Mucosa of rectum (tissue), 2 donors: ENCODE measurements at regions not wholly inside any gene's neighbourhood (a gene's known extent, or its start where the extent isn't known, plus 50 kb on each side); places are given as distances from the start of the nearest gene placed in this dataset.
"Not testable (repeated sequence)": the region's sequence is repeated elsewhere in the genome, so short reads cannot be mapped to it uniquely, and the experiment has no call there.

Experiments used
- H3K27ac ChIP-seq, 2 donors: one replicate each; pipeline ENCODE4 v1.7.0; 2013; ENCODE audit warnings: inconsistent platforms in 2 of 2, low read depth in 2 of 2, low read length in 2 of 2
- H3K27me3 ChIP-seq, 2 donors: one replicate each; pipeline ENCODE4 v1.7.0; 2013; ENCODE audit warnings: low read length in 2 of 2; ENCODE audit not compliant: control insufficient read depth in 2 of 2, insufficient read depth in 2 of 2
- H3K36me3 ChIP-seq, 2 donors: one replicate each; pipeline ENCODE4 v1.7.0; 2013; ENCODE audit warnings: low read length in 2 of 2; ENCODE audit not compliant: control insufficient read depth in 2 of 2, insufficient read depth in 2 of 2
- H3K4me1 ChIP-seq, 2 donors: one replicate each; pipeline ENCODE4 v1.7.0; 2013; ENCODE audit warnings: low read length in 2 of 2, mild to moderate bottlenecking in 1 of 2; ENCODE audit not compliant: control insufficient read depth in 2 of 2, insufficient read depth in 2 of 2
- H3K4me3 ChIP-seq, 2 donors: one replicate each; pipeline ENCODE4 v1.7.0; 2013; ENCODE audit warnings: low read length in 2 of 2
- H3K9ac ChIP-seq, 2 donors: one replicate each; pipeline ENCODE4 v1.7.0; 2013; ENCODE audit warnings: low read length in 2 of 2, low read depth in 1 of 2, mild to moderate bottlenecking in 1 of 2
- H3K9me3 ChIP-seq, 2 donors: one replicate each; pipeline ENCODE4 v1.7.0; 2013; ENCODE audit warnings: low read length in 2 of 2; ENCODE audit not compliant: control insufficient read depth in 2 of 2
- donor health status: healthy.
- donor health status: Normal muscosa, but diverticular disease.

DNA sequence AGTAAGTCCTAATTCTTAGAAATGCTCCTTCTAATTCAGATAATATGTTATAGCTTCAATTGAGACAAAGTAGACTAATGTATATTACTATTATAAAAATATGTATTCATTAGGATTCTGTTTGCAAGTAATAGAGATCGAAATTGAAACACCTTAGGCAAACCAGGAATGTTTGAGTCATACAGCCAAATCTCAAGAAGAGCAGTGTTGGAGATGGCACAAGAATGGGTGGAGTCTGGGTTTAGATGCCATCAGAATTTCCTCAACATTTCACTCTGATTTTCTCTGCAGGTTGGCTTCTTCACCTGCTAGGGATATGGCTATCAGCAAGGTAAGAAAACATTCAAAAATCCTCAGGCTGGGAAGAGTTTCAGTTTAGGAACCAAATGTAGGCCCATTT, 405.4 kb downstream of the CCDC85A start:
- Histone ChIP-seq H3K36me3 (no peaks in the 10 kb centered on the region), H3K4me3 (no peak overlapping the region), H3K27ac (no peak overlapping the region), H3K9me3 (no peaks in the 10 kb centered on the region), H3K27me3 (no peaks in the 10 kb centered on the region), H3K4me1 (no peaks in the 10 kb centered on the region), H3K9ac (no peak overlapping the region)

DNA sequence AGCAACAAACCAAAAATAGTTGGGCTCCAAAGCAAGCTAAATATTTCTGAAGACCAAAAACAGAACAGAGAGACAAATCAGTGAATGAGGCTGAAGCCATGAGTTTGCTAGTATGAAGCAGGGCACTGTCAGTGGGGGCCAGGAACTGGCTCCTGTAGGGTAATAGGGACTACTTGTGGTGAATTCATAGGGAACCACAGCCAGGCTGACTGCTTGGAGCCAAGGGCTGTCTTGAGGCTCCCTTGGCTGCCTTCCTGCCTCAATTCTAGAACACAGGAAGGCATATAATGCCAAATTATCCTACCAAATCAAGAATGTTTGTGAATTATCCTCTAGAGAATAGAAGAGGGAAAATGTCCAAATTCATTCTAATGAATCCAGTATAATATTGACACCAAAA, 406.0 kb downstream of the CCDC85A start:
- Histone ChIP-seq H3K4me1 (no peaks in the 10 kb centered on the region), H3K27ac (no peak overlapping the region), H3K9me3 (no peaks in the 10 kb centered on the region), H3K9ac (no peak overlapping the region), H3K36me3 (no peaks in the 10 kb centered on the region), H3K27me3 (no peaks in the 10 kb centered on the region), H3K4me3 (no peak overlapping the region)

DNA sequence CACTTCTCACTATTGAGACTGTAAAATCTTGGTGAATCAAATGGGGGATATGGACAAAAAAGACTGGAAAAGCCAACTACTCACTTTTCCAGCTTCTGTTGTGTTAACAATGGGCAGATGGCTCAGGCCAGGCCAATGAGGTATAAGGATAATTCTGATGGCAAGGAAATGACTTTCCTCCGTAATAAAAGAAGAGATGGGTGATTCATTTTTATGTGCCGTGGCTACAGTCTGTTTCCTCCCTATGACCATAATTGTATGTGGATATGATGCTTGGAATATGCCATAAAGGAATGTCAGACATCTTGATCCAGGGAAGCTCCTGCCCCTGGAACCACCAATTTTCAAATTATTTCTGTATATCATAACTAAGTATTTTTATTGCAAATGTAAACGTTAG, 406.8 kb downstream of the CCDC85A start:
- no peaks in the 10 kb centered on the region for H3K36me3 ChIP-seq
- no peaks in the 10 kb centered on the region for H3K4me1 ChIP-seq
- H3K9me3 ChIP-seq: no peaks in the 10 kb centered on the region
- no peak overlapping the region for H3K9ac ChIP-seq
- H3K27ac ChIP-seq: no peak overlapping the region
- H3K27me3 ChIP-seq: no peaks in the 10 kb centered on the region
- H3K4me3 ChIP-seq: no peak overlapping the region

DNA sequence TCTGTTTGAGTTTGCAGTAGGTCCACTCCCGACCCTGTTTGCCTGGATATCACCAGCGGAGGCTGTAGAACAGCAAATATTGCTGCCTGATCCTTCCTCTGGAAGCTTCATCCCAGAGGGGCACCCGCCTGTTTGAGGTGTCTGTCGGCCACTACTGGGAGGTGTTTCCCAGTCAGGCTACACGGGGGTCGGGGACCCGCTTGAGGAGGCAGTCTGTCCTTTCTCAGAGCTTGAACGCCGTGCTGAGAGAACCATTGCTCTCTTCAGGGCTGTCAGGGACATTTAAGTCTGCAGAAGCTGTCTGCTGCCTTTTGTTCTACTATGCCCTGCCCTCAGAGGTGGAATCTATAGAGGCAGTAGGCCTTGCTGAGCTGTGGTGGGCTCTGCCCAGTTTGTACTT, 422.3 kb downstream of the CCDC85A start:
- not testable (repeated sequence) for H3K27ac ChIP-seq, H3K36me3 ChIP-seq, H3K27me3 ChIP-seq, H3K4me1 ChIP-seq, H3K9ac ChIP-seq, H3K9me3 ChIP-seq, H3K4me3 ChIP-seq

DNA sequence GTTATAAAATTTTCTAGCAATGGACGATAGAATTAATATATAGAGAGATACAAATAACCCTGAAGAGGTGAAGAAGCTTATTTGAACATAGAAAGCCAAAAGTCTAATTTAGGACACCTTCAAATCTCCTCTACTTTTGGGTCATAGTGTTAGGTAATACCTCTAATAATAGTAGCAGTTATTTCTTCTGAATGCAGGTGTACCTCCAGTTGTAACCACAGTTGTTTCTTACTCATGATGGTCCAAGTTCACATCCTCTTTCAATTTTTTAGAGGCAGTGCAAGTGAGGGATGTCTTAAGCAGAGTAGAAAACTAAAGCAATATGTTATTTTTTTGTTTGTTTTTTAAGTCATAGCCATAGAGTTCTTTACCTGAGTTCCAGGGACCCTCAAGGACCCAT, 429.5 kb downstream of the CCDC85A start:
- Histone ChIP-seq H3K27me3 (no peaks in the 10 kb centered on the region), H3K9me3 (no peaks in the 10 kb centered on the region), H3K27ac (no peak overlapping the region), H3K9ac (no peak overlapping the region), H3K36me3 (no peaks in the 10 kb centered on the region), H3K4me1 (no peaks in the 10 kb centered on the region), H3K4me3 (no peak overlapping the region)

DNA sequence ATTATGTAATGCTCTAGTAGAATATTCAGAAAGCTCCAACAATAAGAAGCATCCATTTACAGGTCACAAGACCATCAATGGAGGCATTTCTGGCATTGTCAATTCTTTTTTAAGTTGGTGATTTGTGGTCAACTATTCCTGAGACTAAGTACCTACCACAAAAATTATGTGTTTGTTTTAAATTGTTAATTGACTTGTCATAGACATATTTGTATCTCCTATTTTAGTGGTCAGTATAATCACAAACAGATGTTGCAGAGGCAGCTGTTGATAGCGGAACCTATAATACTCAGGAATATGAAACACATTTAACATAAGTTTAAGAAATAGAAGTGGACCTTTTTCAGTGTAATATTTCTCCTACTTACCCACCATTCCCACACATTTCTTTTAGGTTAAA, 430.1 kb downstream of the CCDC85A start:
- no peaks in the 10 kb centered on the region for H3K36me3 ChIP-seq
- no peaks in the 10 kb centered on the region for H3K4me1 ChIP-seq
- H3K4me3 ChIP-seq: no peak overlapping the region
- no peak overlapping the region for H3K9ac ChIP-seq
- H3K27ac ChIP-seq: no peak overlapping the region
- no peaks in the 10 kb centered on the region for H3K27me3 ChIP-seq
- H3K9me3 ChIP-seq: no peaks in the 10 kb centered on the region

DNA sequence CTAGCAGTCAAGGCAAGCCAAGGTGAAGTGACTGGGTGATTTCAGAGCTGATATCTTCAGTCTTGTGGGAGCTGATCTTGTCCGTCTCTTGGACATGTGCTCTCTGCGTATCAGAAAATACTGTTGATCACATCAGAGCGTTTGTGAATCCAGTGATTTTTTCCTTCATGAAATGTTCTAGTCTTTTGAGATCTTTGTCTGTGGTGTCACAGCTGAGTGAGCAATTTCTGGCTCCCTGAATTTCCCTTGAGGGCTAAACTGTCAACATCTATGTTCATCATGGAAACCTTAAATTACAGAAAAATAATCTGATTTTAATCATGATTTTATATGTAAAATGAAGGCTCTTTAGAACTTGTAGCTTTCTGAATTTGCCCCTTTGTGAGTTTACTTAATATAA, 432.0 kb downstream of the CCDC85A start:
- H3K36me3 ChIP-seq: no peaks in the 10 kb centered on the region

DNA sequence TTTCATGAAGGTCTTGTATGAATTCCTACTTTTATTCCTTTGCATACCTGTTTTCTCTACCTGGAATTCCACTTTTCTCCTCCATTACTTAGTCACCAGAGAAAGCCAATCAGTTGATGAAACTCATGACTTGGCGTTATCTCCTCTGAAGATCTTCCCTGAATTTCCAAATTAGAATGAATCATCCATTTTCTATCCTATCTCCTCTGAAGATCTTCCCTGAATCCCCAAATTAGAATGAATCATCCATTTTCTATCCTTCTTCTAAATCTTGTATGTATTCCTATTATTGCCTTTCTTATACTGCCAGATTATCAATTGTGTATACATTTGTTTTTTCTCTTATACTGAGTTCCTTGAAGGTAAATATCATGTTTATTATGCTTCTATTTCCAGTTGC, 440.4 kb downstream of the CCDC85A start:
- no peaks in the 10 kb centered on the region for H3K36me3 ChIP-seq
- H3K9me3 ChIP-seq: no peaks in the 10 kb centered on the region
- H3K4me1 ChIP-seq: no peaks in the 10 kb centered on the region
- no peak overlapping the region for H3K27ac ChIP-seq
- H3K9ac ChIP-seq: no peak overlapping the region
- H3K4me3 ChIP-seq: no peak overlapping the region
- H3K27me3 ChIP-seq: no peaks in the 10 kb centered on the region

More for the DNA sequence above, 432.0 kb downstream of the CCDC85A start:
- Histone ChIP-seq H3K4me3 (no peak overlapping the region), H3K27me3 (no peaks in the 10 kb centered on the region), H3K27ac (no peak overlapping the region), H3K9ac (no peak overlapping the region), H3K9me3 (no peaks in the 10 kb centered on the region), H3K4me1 (no peaks in the 10 kb centered on the region)

DNA sequence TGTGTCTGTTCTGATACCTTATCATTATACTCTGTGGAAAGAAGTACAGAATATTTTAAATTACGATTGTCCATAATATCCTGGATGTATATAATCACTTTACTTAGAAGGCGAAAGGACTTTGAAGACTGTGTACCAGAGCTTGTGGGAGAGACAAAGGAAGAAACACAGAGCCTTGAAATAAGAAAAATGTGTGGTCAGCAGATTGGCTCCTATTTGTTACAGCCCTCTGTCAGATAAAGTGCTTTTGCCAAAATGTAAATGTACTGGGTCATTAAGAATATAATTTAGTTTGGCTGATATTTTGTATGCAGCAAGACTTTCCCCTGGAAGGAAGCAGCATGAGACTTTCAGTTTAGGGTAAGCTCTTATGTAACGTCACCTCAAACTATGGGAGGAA, 443.1 kb downstream of the CCDC85A start:
- Histone ChIP-seq H3K4me1 (no peaks in the 10 kb centered on the region), H3K36me3 (no peaks in the 10 kb centered on the region), H3K9ac (no peak overlapping the region), H3K9me3 (no peaks in the 10 kb centered on the region), H3K27me3 (no peaks in the 10 kb centered on the region), H3K27ac (no peak overlapping the region), H3K4me3 (no peak overlapping the region)

DNA sequence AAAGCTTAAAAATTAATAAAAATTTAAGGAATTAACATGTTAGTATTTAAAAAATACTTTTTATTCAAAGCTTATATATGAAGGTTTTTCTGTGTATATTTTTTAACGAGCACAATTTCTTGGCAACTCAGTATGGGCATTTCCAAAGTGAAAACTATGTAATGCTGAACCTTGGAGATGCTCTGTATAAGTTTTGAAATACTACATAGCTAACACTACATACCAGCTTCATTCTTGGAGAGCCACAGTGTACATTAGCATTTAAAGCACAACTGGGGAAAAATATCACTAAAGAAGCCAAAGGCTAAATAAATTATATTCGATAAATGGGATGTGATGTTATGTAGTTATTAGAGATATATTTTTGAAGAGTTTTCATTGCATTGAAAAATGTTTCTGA, 446.5 kb downstream of the CCDC85A start:
- Histone ChIP-seq H3K27ac (no peak overlapping the region), H3K27me3 (no peaks in the 10 kb centered on the region), H3K4me1 (no peaks in the 10 kb centered on the region), H3K4me3 (no peak overlapping the region), H3K36me3 (no peaks in the 10 kb centered on the region), H3K9ac (no peak overlapping the region), H3K9me3 (no peaks in the 10 kb centered on the region)

DNA sequence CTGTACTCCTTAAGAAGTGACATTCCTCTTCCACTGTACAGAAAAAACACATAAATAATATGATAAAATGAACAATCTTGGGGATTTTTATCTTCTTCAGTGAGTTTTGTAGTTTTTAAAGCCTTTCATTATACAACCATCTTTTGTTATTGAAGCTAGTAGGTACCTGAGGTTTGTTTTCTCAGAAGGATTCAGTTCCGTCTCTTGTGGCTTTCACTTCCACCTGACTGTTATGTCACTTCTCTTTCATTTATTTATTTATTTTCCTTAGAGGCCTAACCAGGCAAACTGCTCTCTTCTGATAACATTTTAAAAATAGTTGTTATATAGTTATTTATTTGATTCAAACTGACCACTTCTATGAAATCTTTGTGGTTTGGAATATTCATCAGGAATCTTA, 464.2 kb downstream of the CCDC85A start:
- Histone ChIP-seq H3K36me3 (no peaks in the 10 kb centered on the region), H3K27ac (no peak overlapping the region), H3K9me3 (no peaks in the 10 kb centered on the region), H3K4me1 (no peaks in the 10 kb centered on the region), H3K4me3 (no peak overlapping the region), H3K27me3 (no peaks in the 10 kb centered on the region), H3K9ac (no peak overlapping the region)
